GM21381 (cell line): ENCODE measurements at regions not wholly inside any gene's neighbourhood (a gene's known extent, or its start where the extent isn't known, plus 50 kb on each side); places are given as distances from the start of the nearest gene placed in this dataset.
A peak's percentile ranks its signal among the peaks of the same experiment; 100 is the strongest.
"Not testable (repeated sequence)": the region's sequence is repeated elsewhere in the genome, so short reads cannot be mapped to it uniquely, and the experiment has no call there.

ENCODE experiments used
- ATAC-seq: cut with Tn5 transposase; IDR thresholded peaks from one replicate; pipeline ENCODE4 v1.9.1; 2021; ENCODE audit warnings: mild to moderate bottlenecking, moderate library complexity; ENCODE audit not compliant: unreplicated experiment

DNA sequence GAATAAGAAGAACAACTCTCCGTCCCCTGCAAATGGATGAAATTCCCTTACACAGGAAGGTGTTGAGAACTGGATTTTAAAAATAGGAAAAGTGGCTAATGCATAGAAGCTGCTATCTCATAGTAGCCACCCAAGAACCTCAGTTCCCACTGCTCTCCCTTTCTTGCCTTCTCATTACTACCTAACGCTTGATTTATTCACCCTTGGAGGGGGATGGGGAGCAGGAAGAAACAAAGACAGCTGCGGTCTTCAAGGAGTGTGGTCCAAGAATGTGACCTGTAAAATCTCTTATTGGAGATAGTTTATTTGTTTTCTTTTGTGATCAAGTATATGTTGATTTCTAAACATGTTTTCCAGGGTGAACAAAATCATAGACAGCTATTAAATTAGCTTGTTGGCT is 274.1 kb upstream of the CTNNB1 start:
- ATAC-seq: no peak

DNA sequence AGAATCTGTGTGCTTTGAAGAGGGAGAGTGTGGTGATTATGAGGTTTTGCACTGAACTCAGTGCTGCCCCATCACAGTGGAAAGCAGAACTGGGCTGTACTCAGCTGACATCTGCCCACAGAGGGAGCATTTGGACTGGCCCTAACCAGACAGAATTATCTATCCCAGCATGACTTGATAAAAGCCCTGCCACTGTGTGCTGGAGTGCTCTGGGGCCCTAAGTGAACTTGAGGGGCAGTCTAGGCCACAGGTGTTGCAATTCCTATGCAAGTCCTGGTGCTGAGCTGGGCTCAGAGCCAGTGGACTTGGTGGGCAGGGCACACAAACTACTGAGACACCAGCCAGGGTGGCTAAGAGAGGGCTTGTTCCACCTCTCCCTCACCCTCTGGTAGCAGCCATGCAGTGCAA is 269.2 kb upstream of the CTNNB1 start:
- no peak for ATAC-seq

DNA sequence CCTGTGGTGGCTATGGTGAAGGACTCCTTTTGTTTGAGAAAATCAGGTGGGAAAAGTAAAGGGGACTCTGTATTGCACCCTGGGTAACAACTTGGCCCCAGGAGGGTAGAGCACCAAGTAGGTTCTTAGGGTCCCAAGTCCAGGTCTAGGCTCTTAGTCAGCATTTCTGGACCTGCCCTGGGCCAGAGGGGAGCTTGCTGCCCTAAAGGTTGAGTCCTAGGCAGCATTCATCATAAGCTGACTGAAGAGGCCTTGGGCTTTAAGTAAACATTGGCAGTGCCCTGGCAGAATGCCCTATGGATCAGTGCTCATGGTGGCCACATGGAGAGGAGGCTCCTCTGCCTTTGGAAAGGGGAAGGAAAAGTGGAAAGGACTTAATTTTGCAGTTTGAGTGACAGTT is 268.5 kb upstream of the CTNNB1 start:
- no peak for ATAC-seq

DNA sequence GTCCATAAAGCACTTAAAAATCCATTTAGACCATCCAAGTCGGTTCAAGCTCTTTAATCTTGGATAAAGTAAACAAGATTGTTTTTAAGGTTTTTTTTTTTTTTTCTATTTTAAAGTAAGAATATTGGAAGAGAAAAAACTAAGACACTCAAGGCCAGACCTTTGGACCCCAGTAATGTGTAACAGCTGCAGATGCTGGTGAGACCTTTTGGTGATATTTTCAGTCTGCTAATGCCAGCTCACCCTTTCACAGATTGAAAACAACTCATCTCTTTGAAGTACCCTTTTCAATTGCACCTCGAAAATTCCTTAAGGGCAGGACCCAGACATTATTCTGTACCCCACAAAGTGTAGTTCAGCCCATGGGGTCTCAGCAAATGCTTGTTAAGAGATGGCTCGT is 260.7 kb upstream of the CTNNB1 start:
- no peak for ATAC-seq

DNA sequence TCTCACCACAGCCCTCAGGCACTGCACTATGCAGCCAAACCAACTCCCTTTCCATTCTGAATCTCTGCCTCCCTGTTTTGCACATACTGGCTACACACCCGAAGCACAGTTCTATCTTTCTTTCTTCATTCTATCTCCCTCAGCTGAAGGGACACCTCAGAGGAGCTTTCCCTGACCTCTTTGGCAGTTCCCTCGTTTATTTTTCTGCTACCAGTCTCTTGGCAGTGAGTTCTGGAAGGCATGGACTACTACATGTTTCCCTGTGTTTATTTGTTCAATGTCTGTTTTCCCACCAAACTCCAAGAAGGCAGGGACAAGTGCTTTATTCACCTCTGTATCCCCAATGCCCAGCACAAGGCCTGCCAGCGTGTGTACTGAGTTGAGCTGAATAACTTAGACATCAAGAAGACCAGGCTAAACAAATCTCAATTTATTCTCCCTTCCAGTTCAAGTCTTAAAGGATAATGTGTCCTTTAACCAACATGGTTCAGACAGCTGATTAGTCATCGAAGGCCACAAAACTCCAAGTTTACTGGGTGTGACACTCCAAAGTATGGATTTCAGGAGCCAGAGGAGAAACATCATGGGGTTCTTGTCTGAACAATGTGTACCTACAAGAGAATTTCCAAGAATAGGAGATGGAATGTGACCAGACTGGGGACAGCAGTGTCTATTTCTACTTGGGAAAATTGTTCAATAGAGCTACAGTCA is 260.1 kb upstream of the CTNNB1 start:
- ATAC-seq: no peak

DNA sequence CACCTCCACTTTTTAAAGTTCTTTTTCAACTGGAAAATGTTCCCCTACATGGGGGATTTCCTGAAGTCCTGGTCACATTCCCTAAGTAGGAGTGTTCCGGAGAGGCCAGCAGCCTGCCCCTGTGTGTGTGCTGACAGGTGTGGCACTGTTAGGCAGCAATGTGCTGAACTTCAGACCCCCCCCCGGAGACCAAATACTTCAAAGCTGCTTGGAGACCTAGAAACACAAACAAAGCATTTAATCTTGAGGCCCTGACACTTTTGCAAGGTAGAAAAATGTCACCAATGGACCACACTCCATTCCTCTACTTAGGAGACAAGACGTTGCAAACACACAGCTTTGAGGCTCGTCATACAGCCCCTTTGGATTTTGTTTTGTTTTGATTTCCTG is 259.6 kb upstream of the CTNNB1 start:
- no peak for ATAC-seq

DNA sequence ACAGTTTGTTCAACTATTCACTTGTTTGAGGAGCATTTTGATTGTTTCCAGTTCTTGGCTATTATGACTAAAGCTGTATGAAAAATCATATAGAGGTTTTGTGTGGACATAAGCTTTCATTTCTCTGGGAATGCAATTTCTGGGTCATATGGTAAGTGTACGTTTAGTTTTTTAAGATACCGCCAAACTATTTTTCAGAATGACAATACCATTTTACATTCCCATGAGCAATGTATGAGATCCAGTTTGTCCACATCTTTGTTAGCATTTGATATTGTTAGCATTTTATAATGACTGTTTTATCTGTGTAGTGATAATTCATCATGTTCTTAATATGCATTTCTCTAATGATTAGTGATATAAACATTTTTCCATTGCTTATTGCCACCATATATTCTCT is 258.7 kb upstream of the CTNNB1 start:
- ATAC-seq: no peak

DNA sequence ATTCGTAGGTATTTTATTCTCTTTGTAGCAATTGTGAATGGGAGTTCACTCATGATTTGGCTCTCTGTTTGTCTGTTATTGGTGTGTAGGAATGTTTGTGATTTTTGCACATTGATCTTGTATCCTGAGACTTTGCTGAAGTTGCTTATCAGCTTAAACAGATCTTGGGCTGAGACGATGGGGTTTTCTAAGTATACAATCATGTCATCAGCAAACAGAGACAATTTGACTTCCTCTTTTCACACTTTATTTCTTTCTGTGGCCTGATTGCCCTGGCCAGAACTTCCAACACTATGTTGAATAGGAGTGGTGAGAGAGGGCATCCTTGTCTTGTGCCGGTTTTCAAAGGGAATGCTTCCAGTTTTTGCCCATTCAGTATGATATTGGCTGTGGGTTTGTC is 252.3 kb upstream of the CTNNB1 start:
- not testable (repeated sequence) for ATAC-seq

DNA sequence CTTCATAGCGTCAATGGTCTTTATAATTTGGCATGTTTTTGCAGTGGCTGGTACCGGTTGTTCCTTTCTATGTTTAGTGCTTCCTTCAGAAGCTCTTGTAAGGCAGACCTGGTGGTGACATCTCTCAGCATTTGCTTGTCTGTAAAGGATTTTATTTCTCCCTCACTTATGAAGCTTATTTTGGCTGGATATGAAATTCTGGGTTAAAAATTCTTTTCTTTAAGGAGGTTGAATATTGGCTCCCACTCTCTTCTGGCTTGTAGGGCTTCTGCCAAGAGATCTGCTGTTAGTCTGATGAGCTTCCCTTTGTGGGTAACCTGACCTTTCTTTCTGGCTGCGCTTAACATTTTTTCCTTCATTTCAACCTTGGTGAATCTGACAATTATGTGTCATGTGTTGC is 250.0 kb upstream of the CTNNB1 start:
- ATAC-seq: not testable (repeated sequence)

DNA sequence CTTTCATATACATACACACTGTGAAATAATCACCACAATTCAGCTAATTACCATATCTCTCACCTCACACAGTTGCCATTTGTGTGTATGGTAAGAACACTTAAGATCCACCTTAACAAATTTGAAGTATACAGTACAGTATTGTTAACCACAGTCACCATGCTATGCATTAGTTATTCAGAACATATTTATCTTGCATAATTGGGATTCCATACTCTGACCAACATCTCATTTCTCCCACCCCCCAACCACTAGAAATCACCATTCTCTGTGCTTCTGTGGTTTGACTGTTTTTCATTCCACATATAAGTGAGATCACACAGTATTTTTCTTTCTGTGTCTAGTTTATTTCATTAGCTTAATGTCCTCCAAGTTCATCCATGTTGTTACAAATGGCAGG is 247.7 kb upstream of the CTNNB1 start:
- ATAC-seq: no peak

DNA sequence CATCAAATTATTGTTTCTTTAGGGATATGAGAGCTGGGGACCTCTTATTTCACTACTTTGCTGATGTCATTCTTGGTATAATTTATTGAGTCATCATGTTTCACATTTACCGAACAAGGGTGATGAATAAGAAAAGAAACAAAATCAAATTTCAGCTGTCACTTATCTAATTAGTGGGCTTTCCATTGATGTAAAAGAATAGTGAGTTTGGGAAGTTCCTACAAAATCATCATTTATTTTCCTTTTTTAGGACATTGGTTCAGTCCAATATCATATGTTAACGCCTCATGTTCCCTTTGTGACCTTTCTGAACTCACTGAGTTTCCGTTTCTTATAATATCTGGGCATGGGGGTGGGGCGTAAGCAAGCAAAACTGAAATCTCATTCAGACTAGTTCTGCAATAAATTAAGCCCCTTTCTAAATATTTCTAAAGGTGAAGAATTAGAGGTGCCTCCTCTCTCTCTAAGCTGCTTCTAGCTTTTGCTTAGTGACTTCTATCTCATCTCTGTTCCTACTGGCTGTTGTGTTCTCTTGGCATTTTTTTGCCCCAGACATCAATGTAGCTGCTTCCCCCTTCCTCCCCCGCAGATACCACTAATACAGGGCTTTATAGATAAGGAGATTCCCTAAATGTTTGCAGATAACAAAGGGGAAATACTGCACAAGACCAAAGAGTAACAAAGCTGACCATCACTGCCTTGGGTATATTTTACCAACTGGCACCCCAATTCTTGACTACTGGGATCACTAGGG is 238.0 kb upstream of the CTNNB1 start:
- ATAC-seq: no peak

DNA sequence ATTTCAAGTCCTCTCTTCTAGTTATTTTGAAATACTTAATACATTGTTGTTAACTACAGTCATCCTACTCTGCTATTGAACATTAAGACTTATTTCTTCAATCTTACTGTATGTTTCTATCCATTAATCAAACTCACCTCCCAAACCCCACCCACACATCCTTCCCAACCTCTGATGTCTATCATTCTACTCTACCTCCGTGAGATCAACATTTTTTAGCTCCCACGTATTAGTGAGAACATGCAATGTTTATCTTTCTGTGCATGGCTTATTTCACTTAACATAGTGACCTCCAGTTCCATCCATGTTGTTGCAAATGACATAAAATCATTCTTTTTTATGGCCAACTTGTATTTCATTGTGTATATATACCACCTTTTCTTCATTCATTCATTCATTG is 236.6 kb upstream of the CTNNB1 start:
- no peak for ATAC-seq

DNA sequence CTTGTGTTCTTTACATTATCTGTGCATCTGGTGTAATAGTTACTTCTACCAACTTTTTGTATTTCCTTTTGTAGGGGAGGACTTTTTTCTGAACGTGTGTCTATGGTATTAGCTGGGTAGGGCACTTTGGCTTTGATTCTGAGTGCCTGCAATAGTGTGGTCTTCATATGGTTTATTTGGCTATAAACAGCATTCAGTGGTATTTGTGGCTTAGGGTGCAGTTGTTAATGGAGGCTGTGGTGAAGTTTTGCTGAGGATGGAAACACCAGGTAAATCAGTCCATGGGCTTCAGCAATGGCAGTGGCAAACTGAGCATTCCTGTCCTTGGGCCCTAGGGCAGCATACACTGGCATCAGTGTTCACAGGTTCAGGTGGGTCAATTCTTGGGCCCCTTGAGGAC is 230.6 kb upstream of the CTNNB1 start:
- no peak for ATAC-seq

DNA sequence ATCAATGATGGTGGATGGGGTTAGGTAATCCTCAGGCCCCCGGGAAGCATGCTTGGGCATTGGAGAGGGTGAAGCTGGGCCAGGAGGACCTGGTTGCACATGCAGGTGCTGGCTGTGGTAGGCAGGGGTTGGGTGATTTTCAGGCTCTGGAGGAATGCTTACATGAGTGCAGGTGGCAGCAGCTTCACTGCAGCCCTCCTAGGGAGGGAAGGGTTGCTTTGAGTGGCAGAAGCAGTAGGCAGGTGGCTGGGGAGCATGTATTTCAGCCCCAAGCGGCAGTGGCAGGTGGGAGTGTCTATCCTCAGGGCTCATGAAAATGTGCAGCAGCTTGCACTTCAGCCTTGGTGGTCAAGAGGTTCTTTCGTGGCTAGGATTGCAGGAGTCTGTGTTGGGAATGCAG is 230.0 kb upstream of the CTNNB1 start:
- ATAC-seq: no peak

DNA sequence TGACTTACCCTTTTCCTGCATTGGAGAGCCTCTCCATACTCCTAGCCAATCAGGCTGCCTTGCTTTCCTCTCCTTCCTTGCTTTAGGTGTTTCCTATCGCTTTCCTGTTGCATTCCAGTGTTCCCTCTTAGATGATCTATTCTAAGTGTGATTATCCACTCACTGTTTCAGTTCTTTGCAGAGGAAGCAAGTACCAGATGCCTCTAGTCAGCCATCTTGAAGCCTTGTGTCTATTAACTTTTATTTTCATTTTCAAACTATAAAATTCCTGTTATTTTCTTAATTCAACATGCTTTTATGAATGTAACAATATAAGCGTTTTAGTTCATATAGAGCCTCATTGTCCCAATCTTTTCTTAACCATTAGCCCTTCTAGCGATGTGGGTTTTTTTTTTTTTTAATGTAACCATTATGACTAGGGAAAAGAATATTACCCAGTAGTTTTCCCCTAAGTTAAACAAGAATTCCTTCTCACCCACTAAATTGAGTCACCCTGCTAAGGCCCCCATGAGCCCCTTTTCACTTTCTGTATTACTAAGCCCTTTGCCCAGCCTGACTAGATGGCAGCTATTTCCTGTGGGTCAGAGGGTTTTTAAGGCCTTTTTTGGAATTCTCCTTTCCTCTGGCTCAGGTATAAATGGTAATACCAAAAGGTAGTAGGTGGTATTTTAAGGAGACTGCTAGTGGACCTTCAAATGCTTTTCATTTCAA is 229.4 kb upstream of the CTNNB1 start:
- ATAC-seq: no peak

DNA sequence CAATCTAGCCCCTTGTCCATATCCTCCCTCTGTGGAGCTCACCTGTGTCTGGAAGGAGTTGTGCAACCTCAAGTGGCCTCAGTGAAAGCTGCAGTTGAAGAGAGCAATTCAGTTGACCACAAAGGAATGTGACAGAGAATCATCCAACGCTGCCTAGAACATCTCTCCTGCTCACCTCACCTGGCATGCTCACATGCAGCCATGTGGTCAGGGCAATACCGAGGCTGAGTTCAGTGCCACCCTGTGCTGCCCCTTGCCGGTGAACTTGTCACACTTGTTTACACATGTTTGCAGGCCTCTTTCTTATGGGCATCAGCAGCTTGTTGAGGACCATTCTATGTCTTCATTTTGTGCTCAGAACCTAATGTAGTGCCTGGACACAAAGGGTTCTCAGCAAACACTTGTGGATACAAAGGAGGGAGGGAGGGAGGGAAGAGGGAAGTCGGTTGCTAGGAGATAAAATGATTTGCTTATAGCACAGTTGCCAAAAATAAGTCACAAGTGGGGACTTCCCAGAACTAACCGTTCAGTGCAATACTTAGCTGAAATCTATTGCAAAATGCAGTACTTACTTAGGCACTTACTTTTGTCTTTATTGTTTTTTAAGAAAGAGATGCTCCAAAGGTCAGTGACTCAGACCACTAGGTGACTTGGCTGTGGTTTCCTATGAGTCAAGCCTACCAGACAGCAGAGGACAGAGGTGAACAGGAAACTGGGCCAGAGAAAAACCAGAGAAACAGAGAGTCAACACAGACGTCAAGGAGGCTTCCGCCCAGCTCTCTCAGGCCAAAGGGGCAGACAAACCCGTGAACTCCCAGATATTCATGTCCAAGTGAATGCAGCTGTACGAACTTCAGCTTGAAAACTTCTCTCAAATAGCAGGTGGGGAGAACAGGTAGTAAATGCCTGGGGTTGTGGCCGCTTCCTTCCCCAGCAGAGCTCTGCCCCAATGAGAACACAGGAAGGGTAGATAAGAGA is 227.8 kb upstream of the CTNNB1 start:
- peak; percentile 97 for ATAC-seq

DNA sequence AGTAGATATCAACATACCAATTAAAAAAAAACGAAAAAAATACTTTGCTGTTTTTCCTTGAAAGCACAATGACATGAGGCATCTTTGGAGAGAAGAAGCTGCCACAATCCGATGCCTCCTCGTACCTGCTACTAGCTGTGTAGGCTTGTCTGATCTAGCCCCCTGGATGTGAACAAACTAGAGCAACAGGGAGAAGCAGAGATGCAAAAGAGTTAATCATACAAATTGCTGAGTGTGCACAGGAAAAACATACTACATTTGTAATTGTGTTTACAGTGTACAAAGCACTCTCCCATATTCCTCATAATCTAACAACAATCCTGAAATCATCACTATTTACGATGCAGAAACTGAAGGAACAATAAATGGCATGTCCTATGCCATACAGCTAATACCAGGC is 227.0 kb upstream of the CTNNB1 start:
- no peak for ATAC-seq

DNA sequence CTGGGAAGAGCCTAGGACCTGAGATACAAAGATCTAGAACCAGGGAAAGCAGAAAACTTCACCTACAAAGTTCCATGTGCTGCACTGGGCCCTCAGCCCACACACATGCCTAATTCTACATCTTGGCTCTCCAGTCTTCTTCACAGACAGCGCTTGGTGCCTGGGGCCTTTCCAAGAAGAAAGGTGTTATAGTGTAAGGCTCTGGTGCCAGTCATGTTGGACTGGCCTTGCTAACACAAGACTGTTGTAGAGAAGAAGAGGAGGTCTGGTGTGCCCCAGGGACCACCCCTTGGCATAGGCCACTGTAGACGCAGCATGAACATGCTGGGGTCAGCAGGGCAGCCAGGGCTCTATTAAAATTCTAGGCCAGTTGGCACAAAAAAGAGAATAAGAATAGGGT is 226.2 kb upstream of the CTNNB1 start:
- no peak for ATAC-seq

DNA sequence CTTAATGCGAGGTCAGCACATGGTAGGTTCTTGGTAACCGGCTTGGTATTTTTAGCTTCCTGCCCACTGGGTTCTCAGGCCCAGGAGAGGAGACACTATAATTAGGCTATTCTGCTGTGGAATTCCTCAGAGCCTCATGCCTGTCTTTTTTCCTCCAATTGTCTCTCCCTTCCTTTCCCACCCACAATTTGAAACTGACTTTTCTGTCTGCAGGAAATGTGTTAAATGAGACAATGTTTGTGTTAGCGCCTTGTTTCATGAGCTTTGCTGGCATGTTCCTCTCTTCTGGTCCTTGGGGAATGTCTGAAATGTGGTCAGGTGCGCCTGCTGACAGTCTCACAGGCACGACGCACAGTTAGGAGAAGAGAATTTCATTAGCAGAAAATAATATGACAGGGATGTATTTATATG is 223.6 kb upstream of the CTNNB1 start:
- no peak for ATAC-seq

DNA sequence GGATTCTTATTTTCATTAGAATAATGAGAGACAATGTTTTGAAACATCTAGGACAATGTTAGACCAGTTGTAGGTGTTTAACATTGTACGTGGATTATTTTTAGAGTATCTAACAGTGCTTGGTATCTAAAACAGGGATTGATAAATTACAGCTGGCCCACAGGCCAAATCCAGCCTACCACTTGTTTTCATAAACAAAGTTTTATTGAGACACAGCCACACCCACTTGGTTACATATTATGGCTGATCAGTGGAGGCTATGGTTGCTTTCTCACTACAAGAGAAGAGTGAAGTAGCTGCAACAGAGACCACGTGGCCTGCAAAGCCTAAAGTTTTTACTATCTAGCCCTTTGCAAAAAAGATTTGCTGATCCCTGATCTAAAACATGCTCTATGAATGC is 223.1 kb upstream of the CTNNB1 start:
- ATAC-seq: no peak

DNA sequence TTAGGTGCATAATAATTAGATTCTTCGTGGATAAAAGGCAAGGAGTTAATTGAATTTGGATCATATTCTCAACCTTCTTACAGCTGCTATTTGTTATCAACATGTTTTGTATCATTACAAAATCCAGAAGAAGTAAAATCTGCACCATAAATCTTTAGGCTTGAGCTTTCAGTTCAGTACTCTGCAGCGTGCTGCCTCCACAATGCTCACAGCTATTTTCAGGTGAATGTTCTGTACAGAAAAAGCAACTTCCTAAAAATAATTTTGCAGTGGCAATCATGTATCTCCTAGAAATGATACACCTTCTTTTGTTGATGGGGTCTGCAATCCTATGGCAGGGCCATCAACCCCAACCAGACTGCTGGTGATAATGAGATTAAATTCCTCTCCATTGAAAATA is 220.9 kb upstream of the CTNNB1 start:
- ATAC-seq: no peak
